Caco-2 (cell line): ENCODE measurements at regions not wholly inside any gene's neighbourhood (a gene's known extent, or its start where the extent isn't known, plus 50 kb on each side); places are given as distances from the start of the nearest gene placed in this dataset.
"Not testable (repeated sequence)": the region's sequence is repeated elsewhere in the genome, so short reads cannot be mapped to it uniquely, and the experiment has no call there.

ENCODE experiments used
- BruUV-seq: library from RNA; stranded (reverse); fragments of 400-500 nt; replicated peaks from 2 replicates; lab custom pipeline; 2021; lab: Mats Ljungman, UMichigan
- CTCF ChIA-PET: fragments of 300-600 bp; sonication (Branson Sonifier 250); formaldehyde crosslinking; loops from one replicate; lab custom pipeline; 2022; ENCODE audit warnings: antibody characterized with exemption; lab: Charles Lee
- POLR2A ChIA-PET: fragments of 300-600 bp; sonication (Branson Sonifier 250); formaldehyde crosslinking; loops from one replicate; lab custom pipeline; 2022; ENCODE audit warnings: antibody characterized with exemption; lab: Charles Lee
- DNase-seq, 2 experiments: peaks; one replicate each; pipeline versions ENCODE4 v3.0.0 to v3.0.0-alpha.2; 2020 to 2022
- H3K27me3 ChIP-seq: replicated peaks from 2 replicates; pipeline ENCODE4 v1.6.0; 2011; ENCODE audit warnings: low read length; ENCODE audit not compliant: control insufficient read depth, insufficient read depth
- H3K36me3 ChIP-seq: 2 replicates; pipeline ENCODE4 v1.5.1; 2011; ENCODE audit warnings: low read length; ENCODE audit not compliant: control insufficient read depth, insufficient read depth
- H3K4me1 ChIP-seq: fragments of 250-450 bp; sonication (Bioruptor Pico); 2 replicates; pipeline ENCODE4 v1.5.1; 2020; ENCODE audit warnings: mild to moderate bottlenecking
- H3K4me3 ChIP-seq: 2 replicates; pipeline ENCODE4 v1.5.1; 2011; ENCODE audit warnings: low read depth, mild to moderate bottlenecking, control low read depth, low read length
- H3K9me3 ChIP-seq: fragments of 250-450 bp; sonication (Bioruptor Pico); 2 replicates; pipeline ENCODE4 v1.5.1; 2020; ENCODE audit warnings: mild to moderate bottlenecking, moderate library complexity
- H3K27ac Mint-ChIP-seq: one replicate; pipeline ENCODE4 v1.8.0; 2022; ENCODE audit warnings: mixed read lengths; ENCODE audit not compliant: unreplicated experiment
- H3K27me3 Mint-ChIP-seq: one replicate; pipeline ENCODE4 v1.8.0; 2022; ENCODE audit warnings: mixed read lengths; ENCODE audit not compliant: insufficient read depth, unreplicated experiment
- H3K36me3 Mint-ChIP-seq: one replicate; pipeline ENCODE4 v1.8.0; 2022; ENCODE audit warnings: mild to moderate bottlenecking, mixed read lengths; ENCODE audit not compliant: insufficient read depth, unreplicated experiment
- H3K4me1 Mint-ChIP-seq: one replicate; pipeline ENCODE4 v1.8.0; 2022; ENCODE audit warnings: low read depth, mixed read lengths; ENCODE audit not compliant: unreplicated experiment
- H3K4me3 Mint-ChIP-seq: one replicate; pipeline ENCODE4 v1.8.0; 2022; ENCODE audit warnings: mild to moderate bottlenecking, moderate library complexity, mixed read lengths; ENCODE audit not compliant: unreplicated experiment
- H3K9me3 Mint-ChIP-seq: one replicate; pipeline ENCODE4 v1.8.0; 2022; ENCODE audit warnings: mixed read lengths; ENCODE audit not compliant: unreplicated experiment
- intact Hi-C: fragments of 100-400 bp; cut with micrococcal nuclease; formaldehyde crosslinking; loops from one replicate; pipeline ENCODE4 v1.10.0; 2022; ENCODE audit not compliant: unreplicated experiment
- TF ChIP-seq, protein P1 (sequence below), 2 experiments: fragments of 200-600 bp in 1 of 2; IDR thresholded peaks; 1 replicate in 1 of 2; 2 replicates in 1 of 2; pipeline versions ENCODE4 v1.5.1 to v1.8.0; 2011 to 2022; ENCODE audit warnings: antibody characterized with exemption in 1 of 2, control low read depth in 1 of 2, inconsistent platforms in 1 of 2, low read depth in 1 of 2, low read length in 1 of 2, mild to moderate bottlenecking in 1 of 2, moderate library complexity in 1 of 2; ENCODE audit not compliant: insufficient read depth in 1 of 2, severe bottlenecking in 1 of 2, unreplicated experiment in 1 of 2

DNA sequence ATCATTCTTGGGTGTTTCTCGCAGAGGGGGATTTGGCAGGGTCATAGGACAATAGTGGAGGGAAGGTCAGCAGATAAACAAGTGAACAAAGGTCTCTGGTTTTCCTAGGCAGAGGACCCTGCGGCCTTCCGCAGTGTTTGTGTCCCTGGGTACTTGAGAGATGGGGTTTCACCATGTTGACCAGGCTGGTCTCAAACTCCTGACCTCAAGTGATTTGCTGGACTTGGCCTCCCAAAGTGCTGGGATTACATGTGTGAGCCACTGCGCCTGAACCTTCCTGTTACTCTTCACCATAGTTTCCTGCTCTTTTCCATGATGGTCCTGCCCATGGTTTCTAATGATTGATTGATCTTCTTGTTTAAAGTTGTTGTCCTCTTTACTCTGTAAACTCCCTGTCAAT, 207.9 kb downstream of the BCAS1 start:
- H3K4me1 ChIP-seq, result peaks cover 42% of the 10 kb centered on the region
- Mint-ChIP-seq H3K4me1 (peaks cover 61% of the 10 kb centered on the region), H3K27ac (peak overlapping the region; percentile 3)
- DNase-seq, H3K4me3 ChIP-seq, H3K27me3 ChIP-seq, H3K36me3 ChIP-seq, intact Hi-C loops, H3K27me3 Mint-ChIP-seq, BruUV-seq, H3K4me3 Mint-ChIP-seq, H3K9me3 ChIP-seq, CTCF ChIA-PET, H3K9me3 Mint-ChIP-seq, POLR2A ChIA-PET, H3K36me3 Mint-ChIP-seq: not testable (repeated sequence)

DNA sequence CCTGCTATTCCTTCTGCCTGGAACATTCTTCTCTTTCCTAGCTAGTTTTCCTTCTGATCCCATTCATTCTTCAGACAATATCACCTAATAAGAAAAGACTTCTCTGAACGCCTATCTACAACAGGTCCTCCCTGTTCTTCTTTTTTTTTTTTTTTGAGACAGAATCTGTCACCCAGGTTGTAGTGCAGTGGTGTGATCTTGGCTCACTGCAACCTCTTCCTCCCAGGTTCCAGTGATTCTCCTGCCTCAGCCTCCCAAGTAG, 208.3 kb downstream of the BCAS1 start:
- intact Hi-C loops, H3K36me3 Mint-ChIP-seq, H3K4me3 ChIP-seq, H3K9me3 Mint-ChIP-seq, H3K27me3 ChIP-seq, H3K9me3 ChIP-seq, H3K27me3 Mint-ChIP-seq, BruUV-seq, H3K36me3 ChIP-seq, POLR2A ChIA-PET, H3K4me3 Mint-ChIP-seq, DNase-seq, H3K27ac Mint-ChIP-seq, CTCF ChIA-PET: not testable (repeated sequence)
- peaks cover 59% of the 10 kb centered on the region for H3K4me1 Mint-ChIP-seq
- peaks cover 42% of the 10 kb centered on the region for H3K4me1 ChIP-seq

DNA sequence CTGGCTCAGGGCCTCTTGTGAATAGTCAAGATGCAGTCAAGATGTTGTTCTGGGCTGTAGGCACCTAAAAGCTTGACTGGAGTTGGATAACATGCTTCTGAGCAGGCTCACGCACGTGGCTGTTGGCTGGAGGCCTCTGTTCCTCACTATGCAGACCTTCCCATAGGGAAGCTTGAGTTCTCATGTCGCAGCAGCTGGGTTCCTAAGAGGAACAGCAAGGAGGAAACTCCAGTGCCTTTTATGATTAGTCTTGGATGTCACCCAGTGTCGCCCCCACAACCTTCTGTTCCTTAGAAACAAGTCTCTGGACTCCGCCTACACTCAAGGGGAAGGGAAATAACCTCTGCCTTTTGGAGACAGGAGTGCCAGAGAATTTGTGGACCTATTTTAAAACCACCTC, 210.7 kb downstream of the BCAS1 start:
- Mint-ChIP-seq H3K9me3 (no peaks in the 10 kb centered on the region), H3K36me3 (no peaks in the 10 kb centered on the region), H3K27me3 (no peaks in the 10 kb centered on the region), H3K4me1 (peaks cover 51% of the 10 kb centered on the region), H3K4me3 (no peak overlapping the region), H3K27ac (no peak overlapping the region)
- H3K27me3 ChIP-seq, result no peaks in the 10 kb centered on the region
- CTCF ChIA-PET, result no interaction called here
- H3K36me3 ChIP-seq, result no peaks in the 10 kb centered on the region
- intact Hi-C loops, result no loop called here
- DNase-seq, result no peak
- no peaks in the 10 kb centered on the region for H3K9me3 ChIP-seq
- no peak overlapping the region for H3K4me3 ChIP-seq
- TF ChIP-seq, protein P1, sequence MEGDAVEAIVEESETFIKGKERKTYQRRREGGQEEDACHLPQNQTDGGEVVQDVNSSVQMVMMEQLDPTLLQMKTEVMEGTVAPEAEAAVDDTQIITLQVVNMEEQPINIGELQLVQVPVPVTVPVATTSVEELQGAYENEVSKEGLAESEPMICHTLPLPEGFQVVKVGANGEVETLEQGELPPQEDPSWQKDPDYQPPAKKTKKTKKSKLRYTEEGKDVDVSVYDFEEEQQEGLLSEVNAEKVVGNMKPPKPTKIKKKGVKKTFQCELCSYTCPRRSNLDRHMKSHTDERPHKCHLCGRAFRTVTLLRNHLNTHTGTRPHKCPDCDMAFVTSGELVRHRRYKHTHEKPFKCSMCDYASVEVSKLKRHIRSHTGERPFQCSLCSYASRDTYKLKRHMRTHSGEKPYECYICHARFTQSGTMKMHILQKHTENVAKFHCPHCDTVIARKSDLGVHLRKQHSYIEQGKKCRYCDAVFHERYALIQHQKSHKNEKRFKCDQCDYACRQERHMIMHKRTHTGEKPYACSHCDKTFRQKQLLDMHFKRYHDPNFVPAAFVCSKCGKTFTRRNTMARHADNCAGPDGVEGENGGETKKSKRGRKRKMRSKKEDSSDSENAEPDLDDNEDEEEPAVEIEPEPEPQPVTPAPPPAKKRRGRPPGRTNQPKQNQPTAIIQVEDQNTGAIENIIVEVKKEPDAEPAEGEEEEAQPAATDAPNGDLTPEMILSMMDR (IDR thresholded peaks at IDR 0.05; ENCODE audit: insufficient read depth in 1 of 2, low read depth in 1 of 2, low read length in 1 of 2, severe bottlenecking in 1 of 2, unreplicated experiment in 1 of 2), result no peak
- peaks cover 24% of the 10 kb centered on the region for H3K4me1 ChIP-seq
- POLR2A ChIA-PET, result no interaction called here
- no TSS peak for BruUV-seq

DNA sequence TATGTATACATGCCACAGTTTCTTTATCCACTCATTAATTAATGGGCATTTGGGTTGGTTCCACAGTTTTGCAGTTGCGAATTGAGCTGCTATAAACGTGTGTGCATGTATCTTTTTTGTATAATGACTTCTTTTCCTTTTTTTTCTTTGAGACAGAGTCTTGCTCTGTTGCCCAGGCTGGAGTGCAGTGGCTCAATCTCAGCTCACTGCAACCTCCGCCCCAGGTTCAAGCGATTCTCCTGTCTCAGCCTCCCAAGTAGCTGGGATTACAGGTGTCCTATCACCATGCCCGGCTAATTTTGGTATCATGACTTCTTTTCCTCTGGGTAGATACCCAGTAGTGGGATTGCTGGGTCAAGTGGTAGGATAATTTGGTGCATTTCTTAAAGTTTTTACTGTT, 211.4 kb downstream of the BCAS1 start:
- H3K9me3 ChIP-seq, POLR2A ChIA-PET, BruUV-seq, H3K9me3 Mint-ChIP-seq, H3K27me3 ChIP-seq, H3K27ac Mint-ChIP-seq, H3K36me3 Mint-ChIP-seq, CTCF ChIA-PET, H3K27me3 Mint-ChIP-seq, intact Hi-C loops, H3K4me3 ChIP-seq, DNase-seq, H3K36me3 ChIP-seq, H3K4me3 Mint-ChIP-seq: not testable (repeated sequence)
- peaks cover 44% of the 10 kb centered on the region for H3K4me1 Mint-ChIP-seq
- H3K4me1 ChIP-seq, result peaks cover 17% of the 10 kb centered on the region

DNA sequence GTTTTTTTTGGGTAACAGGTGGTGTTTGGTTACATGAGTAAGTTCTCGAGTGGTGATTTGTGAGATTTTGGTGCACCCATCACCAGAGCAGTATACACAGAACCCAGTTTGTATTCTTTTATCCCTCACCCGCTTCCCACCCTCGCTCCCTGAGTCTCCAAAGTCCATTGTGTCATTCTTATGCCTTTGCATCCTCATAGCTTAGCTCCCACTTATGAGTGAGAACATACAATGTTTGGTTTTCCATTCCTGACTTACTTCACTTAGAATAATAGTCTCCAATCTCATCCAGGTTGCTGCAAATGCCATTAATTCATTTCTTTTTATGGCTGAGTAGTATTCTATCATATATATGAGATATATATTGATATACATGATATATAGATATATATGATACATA, 211.9 kb downstream of the BCAS1 start:
- POLR2A ChIA-PET, H3K27me3 Mint-ChIP-seq: not testable (repeated sequence)
- H3K4me1 ChIP-seq, result peaks cover 12% of the 10 kb centered on the region

More for the DNA sequence above, 211.9 kb downstream of the BCAS1 start:
- H3K36me3 ChIP-seq, H3K4me3 ChIP-seq, H3K9me3 ChIP-seq, BruUV-seq, H3K36me3 Mint-ChIP-seq, intact Hi-C loops, H3K27me3 ChIP-seq, H3K9me3 Mint-ChIP-seq, DNase-seq, H3K27ac Mint-ChIP-seq, H3K4me3 Mint-ChIP-seq: not testable (repeated sequence)
- H3K4me1 Mint-ChIP-seq, result peaks cover 39% of the 10 kb centered on the region
- CTCF ChIA-PET, result interaction anchor here (0.7 kb wide), 1 partner anchor 73 kb away, joined by 3 read pairs; no protein-coding TSS in a partner anchor
